Stimulated activated naive B cell treated with anti-CD40 and anti-IgM and Interleukin-4, amounts not matched to agents 10 μg/mL and 1 μg/mL and 100 μg/mL, for 72 hours (primary cell): ENCODE measurements at regions not wholly inside any gene's neighbourhood (a gene's known extent, or its start where the extent isn't known, plus 50 kb on each side); places are given as distances from the start of the nearest gene placed in this dataset.
"Not testable (repeated sequence)": the region's sequence is repeated elsewhere in the genome, so short reads cannot be mapped to it uniquely, and the experiment has no call there.

Experiments used
- ATAC-seq, 2 donors: fragments of 150-1000 bp; cut with Tn5 transposase; replicated peaks; 2 replicates each; pipeline ENCODE4 v1.10.0; 2021; ENCODE audit warnings: moderate library complexity in 1 of 2
- DNase-seq: peaks from one replicate; pipeline ENCODE4 v3.0.0; 2021
- H3K27ac Mint-ChIP-seq: one replicate; pipeline ENCODE4 v1.8.0; 2022; ENCODE audit warnings: mild to moderate bottlenecking, mixed read lengths
- H3K27me3 Mint-ChIP-seq, 2 donors: one replicate each; pipeline ENCODE4 v1.8.0; 2022; ENCODE audit warnings: mixed read lengths in 2 of 2
- H3K36me3 Mint-ChIP-seq, 2 donors: one replicate each; pipeline ENCODE4 v1.8.0; 2022; ENCODE audit warnings: mixed read lengths in 2 of 2, mild to moderate bottlenecking in 1 of 2
- H3K4me1 Mint-ChIP-seq, 2 donors: one replicate each; pipeline ENCODE4 v1.8.0; 2022; ENCODE audit warnings: mixed read lengths in 2 of 2, mild to moderate bottlenecking in 1 of 2
- H3K4me3 Mint-ChIP-seq, 2 donors: one replicate each; pipeline ENCODE4 v1.8.0; 2022; ENCODE audit warnings: mild to moderate bottlenecking in 2 of 2, mixed read lengths in 2 of 2, moderate library complexity in 1 of 2
- H3K9me3 Mint-ChIP-seq, 2 donors: one replicate each; pipeline ENCODE4 v1.8.0; 2022; ENCODE audit warnings: mixed read lengths in 2 of 2, mild to moderate bottlenecking in 1 of 2

DNA sequence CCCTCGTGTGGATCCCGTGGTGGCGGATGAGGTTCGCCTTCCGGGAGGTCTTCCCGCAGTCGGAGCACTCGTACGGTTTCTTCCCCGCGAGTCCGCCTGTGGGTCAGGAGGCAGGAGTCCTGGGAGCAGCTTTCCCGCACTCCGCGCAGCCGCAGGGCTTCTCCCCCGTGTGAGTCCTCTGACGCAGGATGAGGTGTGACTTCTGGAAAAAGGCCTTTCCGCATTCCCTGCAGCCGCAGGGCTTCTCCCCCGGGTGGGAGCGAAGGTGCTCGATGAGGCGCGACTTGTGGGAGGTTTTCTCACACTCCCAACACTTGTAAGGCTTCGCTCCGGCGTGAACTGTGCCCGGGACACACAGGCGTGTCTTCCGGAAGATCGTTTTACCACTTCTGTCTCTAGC is 68.8 kb upstream of the WIPI2 start:
- not testable (repeated sequence) for H3K4me1 Mint-ChIP-seq, H3K4me3 Mint-ChIP-seq, ATAC-seq, H3K36me3 Mint-ChIP-seq, DNase-seq, H3K9me3 Mint-ChIP-seq, H3K27ac Mint-ChIP-seq
- H3K27me3 Mint-ChIP-seq, result peaks cover 9 to 16% of the 10 kb centered on the region in 2 donors

DNA sequence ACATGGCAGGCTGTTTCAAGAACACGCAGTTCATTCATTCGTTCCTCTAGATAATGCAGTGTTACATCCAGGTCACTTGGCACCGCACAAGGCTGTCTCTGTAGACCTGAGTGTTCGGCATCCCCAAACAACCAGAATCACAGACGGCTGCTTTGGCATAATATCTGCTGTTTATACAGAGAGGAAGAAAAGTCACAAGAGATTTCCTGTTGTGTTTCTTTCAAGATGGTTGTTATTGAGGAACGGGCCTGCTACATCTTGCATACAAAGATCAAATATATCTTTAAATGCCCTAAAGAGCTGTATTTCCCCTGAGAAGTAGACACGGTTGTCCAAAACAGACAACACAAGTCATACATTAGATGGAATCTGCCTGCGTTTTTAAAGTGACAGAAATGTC is 58.8 kb upstream of the WIPI2 start:
- ATAC-seq, H3K4me3 Mint-ChIP-seq, H3K27ac Mint-ChIP-seq, H3K27me3 Mint-ChIP-seq, H3K4me1 Mint-ChIP-seq, H3K36me3 Mint-ChIP-seq, DNase-seq, H3K9me3 Mint-ChIP-seq: not testable (repeated sequence)

- no peak overlapping the region for H3K4me3 Mint-ChIP-seq
- H3K27me3 Mint-ChIP-seq, result no peaks in the 10 kb centered on the region
- no peaks in the 10 kb centered on the region for H3K4me1 Mint-ChIP-seq
- no peaks in the 10 kb centered on the region for H3K9me3 Mint-ChIP-seq
- no peak for DNase-seq
- no peak overlapping the region for H3K27ac Mint-ChIP-seq
- H3K36me3 Mint-ChIP-seq, result no peaks in the 10 kb centered on the region
- ATAC-seq, result no peak
These were observed 57.5 kb upstream of the WIPI2 start for GRCh38 chr7:5132539-5132938.

DNA sequence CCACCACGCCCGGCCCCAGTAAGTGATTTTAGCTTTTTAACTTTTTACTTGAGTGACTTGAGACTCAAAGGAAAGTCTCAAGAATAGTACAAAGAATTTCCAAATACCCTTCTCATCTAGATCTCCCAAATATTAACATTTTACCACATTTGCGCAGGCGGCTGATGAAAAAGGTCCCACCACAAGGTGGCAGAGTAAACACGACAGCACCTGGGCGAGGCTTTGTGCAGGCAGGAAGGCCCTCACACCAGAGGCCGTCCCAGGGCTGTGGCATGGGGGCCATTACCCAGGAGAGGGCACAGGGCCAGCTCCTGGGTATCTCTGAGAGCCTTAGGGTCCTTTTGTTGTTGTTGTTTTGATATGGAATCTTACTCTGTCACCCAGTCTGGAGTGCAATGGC is 50.0 kb upstream of the WIPI2 start:
- DNase-seq, result peak; percentile 7
- Mint-ChIP-seq H3K27ac (no peak overlapping the region), H3K9me3 (no peaks in the 10 kb centered on the region), H3K36me3 (no peaks in the 10 kb centered on the region), H3K4me1 (peaks cover 10 to 14% of the 10 kb centered on the region in 2 donors), H3K27me3 (peaks cover 0 to 5% of the 10 kb centered on the region in 2 donors), H3K4me3 (no peak overlapping the region)
- no peak for ATAC-seq
